Stomach smooth muscle (tissue), 2 donors: ENCODE measurements at regions not wholly inside any gene's neighbourhood (a gene's known extent, or its start where the extent isn't known, plus 50 kb on each side); places are given as distances from the start of the nearest gene placed in this dataset.

Source experiments
- H3K27ac ChIP-seq: one replicate; pipeline ENCODE4 v1.7.0; 2013; ENCODE audit warnings: mild to moderate bottlenecking, low read length, inconsistent platforms
- H3K27me3 ChIP-seq, 2 donors: one replicate each; pipeline ENCODE4 v1.7.0; 2013; ENCODE audit warnings: low read length in 2 of 2; ENCODE audit not compliant: insufficient read depth in 2 of 2, control insufficient read depth in 1 of 2
- H3K36me3 ChIP-seq, 2 donors: one replicate each; pipeline ENCODE4 v1.7.0; 2013; ENCODE audit warnings: low read length in 2 of 2; ENCODE audit not compliant: control insufficient read depth in 2 of 2, insufficient read depth in 2 of 2
- H3K4me1 ChIP-seq: one replicate; pipeline ENCODE4 v1.7.0; 2013; ENCODE audit warnings: low read length; ENCODE audit not compliant: control insufficient read depth, insufficient read depth
- H3K4me3 ChIP-seq, 2 donors: one replicate each; pipeline ENCODE4 v1.7.0; 2013; ENCODE audit warnings: low read length in 2 of 2
- H3K9ac ChIP-seq, 2 donors: one replicate each; pipeline ENCODE4 v1.7.0; 2013; ENCODE audit warnings: low read length in 2 of 2, mild to moderate bottlenecking in 1 of 2
- H3K9me3 ChIP-seq, 2 donors: one replicate each; pipeline ENCODE4 v1.7.0; 2013; ENCODE audit warnings: low read length in 2 of 2; ENCODE audit not compliant: control insufficient read depth in 2 of 2
- donor health status: healthy.
- donor health status: Pancreatic carcinoma.

DNA sequence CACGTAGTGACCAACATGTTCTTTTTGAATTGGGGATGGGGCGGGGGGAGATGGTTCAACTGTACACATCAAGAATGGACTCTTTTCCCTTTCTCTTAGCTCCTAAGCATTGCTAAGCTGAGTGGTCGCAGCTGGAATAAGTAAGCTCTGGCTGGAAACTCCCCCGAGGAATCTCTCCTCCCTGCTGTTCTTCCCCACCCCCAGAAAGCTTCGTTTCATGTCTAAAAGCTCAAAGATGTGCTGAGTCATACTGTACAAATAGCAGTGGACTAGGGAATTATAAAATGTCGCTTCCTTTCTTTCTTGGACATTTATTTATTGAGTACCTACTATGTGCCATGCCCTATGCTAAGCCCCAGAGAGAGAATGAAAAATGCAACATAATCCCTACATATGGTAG is 191.1 kb upstream of the ADO start:
- no peaks in the 10 kb centered on the region for H3K27me3 ChIP-seq
- H3K9me3 ChIP-seq = no peaks in the 10 kb centered on the region
- no peak overlapping the region for H3K4me3 ChIP-seq
- H3K9ac ChIP-seq = no peak overlapping the region
- no peaks in the 10 kb centered on the region for H3K4me1 ChIP-seq
- no peak overlapping the region for H3K27ac ChIP-seq
- H3K36me3 ChIP-seq = no peaks in the 10 kb centered on the region

DNA sequence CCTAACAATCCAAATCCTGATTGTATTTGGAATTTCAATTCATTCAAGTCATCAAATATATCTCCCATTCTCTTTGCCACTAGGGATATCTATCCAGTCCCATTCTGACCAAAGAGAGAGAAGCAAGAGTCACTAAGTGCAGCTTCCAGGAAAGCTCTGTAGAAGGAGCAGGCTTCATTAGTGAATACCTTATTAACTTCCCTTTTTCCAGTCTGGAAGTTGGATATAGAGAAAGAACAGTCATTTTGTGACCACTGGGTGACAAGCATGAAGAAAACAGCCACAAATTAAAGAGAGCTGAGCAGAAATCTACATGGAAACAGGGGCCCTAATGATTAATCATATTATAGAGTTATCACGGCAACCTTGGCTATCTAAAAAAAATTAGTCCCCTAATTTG is 190.7 kb upstream of the ADO start:
- no peak overlapping the region for H3K9ac ChIP-seq
- H3K4me1 ChIP-seq = no peaks in the 10 kb centered on the region
- H3K36me3 ChIP-seq = no peaks in the 10 kb centered on the region
- no peaks in the 10 kb centered on the region for H3K9me3 ChIP-seq
- no peak overlapping the region for H3K4me3 ChIP-seq
- no peak overlapping the region for H3K27ac ChIP-seq
- H3K27me3 ChIP-seq = no peaks in the 10 kb centered on the region

DNA sequence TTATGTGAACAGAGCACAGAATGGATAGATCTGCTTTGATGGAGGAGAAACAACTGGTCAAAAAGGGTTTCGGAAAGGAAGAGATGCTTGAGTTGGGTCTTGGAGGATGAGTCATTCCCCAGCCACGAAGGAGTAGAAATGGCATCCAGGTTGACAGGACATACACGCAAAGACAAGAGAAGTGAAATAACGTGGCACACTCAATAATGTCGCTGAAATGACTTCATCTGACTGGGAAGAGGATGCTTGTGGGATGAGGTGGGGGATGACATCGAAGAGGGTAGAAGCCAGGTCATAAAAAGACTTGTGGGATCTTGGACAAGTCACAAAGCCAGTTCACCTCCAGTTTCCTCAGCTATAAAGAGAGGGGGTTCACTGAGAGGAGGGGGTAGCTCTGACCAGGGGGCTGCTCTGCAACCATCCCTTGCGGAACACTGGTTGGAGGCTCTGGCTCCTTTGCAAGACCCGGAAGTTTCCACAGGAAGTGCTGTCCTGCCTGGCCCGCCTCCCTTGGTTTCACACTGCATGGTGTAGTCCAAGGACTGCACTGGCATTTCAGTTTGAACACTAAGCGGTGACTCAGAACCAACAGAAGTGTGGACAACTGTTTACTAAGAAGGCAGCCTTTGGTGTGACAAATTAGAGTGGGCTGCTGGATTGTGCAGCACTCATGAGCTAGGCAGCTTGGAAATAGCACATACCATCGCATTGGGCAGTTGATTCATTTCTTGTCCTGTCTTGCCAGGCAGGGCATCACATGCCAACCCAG is 189.9 kb upstream of the ADO start:
- H3K4me1 ChIP-seq = no peaks in the 10 kb centered on the region
- H3K9me3 ChIP-seq = no peaks in the 10 kb centered on the region
- no peaks in the 10 kb centered on the region for H3K27me3 ChIP-seq
- no peak overlapping the region for H3K4me3 ChIP-seq
- H3K9ac ChIP-seq = no peak overlapping the region
- no peaks in the 10 kb centered on the region for H3K36me3 ChIP-seq
- no peak overlapping the region for H3K27ac ChIP-seq

DNA sequence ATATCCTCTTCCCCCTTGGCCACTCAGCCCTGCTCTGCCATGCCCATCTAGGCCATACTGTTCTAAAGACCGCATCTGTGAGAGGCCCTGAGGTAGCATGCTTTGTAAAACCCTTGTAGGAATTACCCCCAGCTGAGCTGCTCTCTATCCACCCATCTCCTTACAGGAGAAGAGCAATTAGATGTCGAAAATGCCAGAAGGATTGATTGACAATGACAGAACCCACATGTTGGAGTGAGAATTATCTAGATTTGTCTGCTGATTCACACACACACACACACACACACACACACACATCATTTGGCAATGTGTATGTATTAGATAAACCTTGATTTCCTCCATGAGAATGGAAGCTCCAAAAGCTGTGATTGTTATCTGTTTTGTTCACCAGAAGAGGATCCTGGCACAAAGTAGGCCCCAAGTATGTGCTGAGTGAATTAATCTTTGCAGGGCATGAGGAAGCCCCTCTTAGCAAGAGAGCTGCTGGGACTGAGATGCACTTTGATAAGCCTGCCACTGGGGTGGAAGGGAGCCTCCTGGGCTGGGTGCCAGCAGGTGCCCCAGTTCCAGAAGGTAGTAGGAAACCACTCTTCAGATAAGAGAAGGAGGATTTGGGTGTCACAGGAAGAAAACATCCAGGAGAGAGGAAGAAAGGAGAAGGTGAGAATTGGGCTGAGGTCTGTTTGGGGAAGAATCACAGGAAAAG is 187.5 kb upstream of the ADO start:
- no peak overlapping the region for H3K4me3 ChIP-seq
- H3K36me3 ChIP-seq = no peaks in the 10 kb centered on the region
- H3K9ac ChIP-seq = no peak overlapping the region
- H3K9me3 ChIP-seq = no peaks in the 10 kb centered on the region
- H3K27me3 ChIP-seq = no peaks in the 10 kb centered on the region
- no peak overlapping the region for H3K27ac ChIP-seq
- H3K4me1 ChIP-seq = no peaks in the 10 kb centered on the region

- Histone ChIP-seq H3K27me3 (no peaks in the 10 kb centered on the region), H3K9ac (no peak overlapping the region), H3K4me3 (no peak overlapping the region), H3K4me1 (no peaks in the 10 kb centered on the region), H3K36me3 (no peaks in the 10 kb centered on the region), H3K9me3 (no peaks in the 10 kb centered on the region), H3K27ac (no peak overlapping the region)
Measured at GRCh38 chr10:62617652-62618051, 186.9 kb upstream of the ADO start.

DNA sequence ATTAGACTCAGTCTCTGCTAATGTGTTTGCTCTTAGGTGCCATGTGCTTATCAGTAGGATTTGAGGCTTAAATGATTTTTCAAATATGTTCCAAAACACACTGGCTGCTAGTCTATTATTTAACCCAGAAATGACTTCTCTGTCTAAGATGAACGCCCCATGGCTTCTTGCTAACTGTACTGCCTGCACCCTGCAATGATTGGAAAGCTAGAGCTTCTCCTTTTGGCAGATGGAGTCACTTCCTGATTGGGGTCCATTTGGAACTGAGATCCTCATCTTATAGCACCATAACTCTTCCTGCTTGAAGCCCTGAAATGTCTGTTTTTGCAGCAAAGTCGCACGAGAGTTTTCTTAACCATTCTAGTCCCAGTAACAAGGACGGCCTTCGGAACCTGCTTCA is 186.5 kb upstream of the ADO start:
- H3K27ac ChIP-seq = no peak overlapping the region
- no peak overlapping the region for H3K9ac ChIP-seq
- H3K9me3 ChIP-seq = no peaks in the 10 kb centered on the region
- no peak overlapping the region for H3K4me3 ChIP-seq
- no peaks in the 10 kb centered on the region for H3K27me3 ChIP-seq
- H3K4me1 ChIP-seq = no peaks in the 10 kb centered on the region
- no peaks in the 10 kb centered on the region for H3K36me3 ChIP-seq

DNA sequence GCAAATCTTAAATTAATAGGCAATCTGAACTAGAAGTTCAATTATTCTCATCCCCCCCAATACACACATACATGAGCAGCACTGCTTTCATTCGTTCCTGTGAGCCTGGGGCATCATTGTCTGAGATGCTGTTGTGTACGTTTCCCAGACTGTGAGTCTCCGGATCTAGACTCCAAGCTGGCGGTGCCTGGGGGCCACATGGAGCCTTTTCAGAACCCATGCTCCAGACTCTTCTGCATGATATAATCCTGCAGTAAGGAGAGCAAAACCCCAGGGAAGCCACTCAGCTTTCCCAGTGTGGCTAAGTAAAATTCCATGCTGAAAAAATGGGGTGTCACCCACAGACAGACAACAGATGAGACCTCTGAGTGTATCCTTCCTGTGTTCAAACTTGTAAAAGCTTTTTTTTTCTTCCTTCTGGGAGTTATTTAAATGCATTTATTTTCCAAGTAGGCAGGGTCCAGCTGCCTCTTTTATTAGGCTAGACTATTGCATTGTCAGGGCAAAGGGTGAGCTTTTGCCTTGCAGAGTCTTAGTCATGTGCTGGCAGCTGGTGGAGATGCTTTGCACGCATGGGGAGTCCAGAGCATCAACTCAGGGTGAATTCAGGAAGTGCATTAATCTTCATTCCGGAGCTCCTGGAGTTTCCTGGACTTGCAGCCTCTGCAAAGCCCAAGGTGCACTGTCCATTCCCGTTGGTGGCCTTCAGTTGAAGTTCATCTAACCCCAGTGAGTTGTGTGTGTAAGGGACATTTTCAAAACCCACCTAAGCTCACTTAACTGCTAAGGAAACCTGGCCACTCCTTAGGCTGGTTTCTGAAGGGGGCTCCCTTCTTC is 185.7 kb upstream of the ADO start:
- no peak overlapping the region for H3K4me3 ChIP-seq
- H3K4me1 ChIP-seq = no peaks in the 10 kb centered on the region
- H3K27me3 ChIP-seq = no peaks in the 10 kb centered on the region
- H3K36me3 ChIP-seq = no peaks in the 10 kb centered on the region
- no peak overlapping the region for H3K27ac ChIP-seq
- H3K9me3 ChIP-seq = no peaks in the 10 kb centered on the region
- no peak overlapping the region for H3K9ac ChIP-seq

DNA sequence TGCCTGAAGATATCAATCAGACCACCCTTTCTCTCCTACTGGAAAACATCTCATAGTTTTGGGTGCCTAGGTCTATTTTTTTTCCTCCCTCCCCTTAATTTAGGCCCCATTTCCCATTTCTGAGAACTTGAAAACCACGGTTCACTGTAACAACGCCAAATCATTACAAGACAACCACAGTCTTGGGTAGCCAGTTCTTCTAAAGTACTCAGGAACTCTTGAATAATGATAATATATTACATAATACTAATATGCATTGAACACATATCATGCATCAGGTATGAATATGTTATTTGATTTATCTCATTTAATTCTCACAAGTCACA is 185.1 kb upstream of the ADO start:
- H3K4me1 ChIP-seq = no peaks in the 10 kb centered on the region
- H3K9me3 ChIP-seq = no peaks in the 10 kb centered on the region
- H3K36me3 ChIP-seq = no peaks in the 10 kb centered on the region
- H3K27me3 ChIP-seq = no peaks in the 10 kb centered on the region
- H3K4me3 ChIP-seq = no peak overlapping the region
- H3K9ac ChIP-seq = no peak overlapping the region
- no peak overlapping the region for H3K27ac ChIP-seq

DNA sequence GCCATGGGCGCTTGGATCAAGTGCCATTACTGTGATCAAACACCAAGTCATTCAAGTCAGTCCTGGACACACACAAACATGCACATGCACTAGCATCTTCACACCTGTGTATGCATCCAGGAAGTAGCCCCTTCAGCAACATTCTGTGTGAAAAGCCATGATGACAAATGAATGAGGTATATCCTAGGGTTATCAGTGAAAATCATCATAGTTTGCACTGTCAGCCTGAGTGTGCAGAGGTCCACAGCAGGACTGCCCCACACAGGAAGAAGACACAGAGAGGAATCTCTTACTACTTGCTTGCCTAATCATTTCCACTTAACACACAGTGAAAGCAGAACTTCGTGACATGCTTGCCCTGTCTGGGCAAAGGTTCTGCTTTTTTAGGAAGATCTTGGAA is 184.0 kb upstream of the ADO start:
- Histone ChIP-seq H3K9me3 (no peaks in the 10 kb centered on the region), H3K27ac (no peak overlapping the region)

GRCh38 chr10:62623223-62623622 is 181.3 kb upstream of the ADO start:
- Histone ChIP-seq H3K9me3 (no peaks in the 10 kb centered on the region), H3K27ac (no peak overlapping the region), H3K9ac (no peak overlapping the region), H3K27me3 (no peaks in the 10 kb centered on the region), H3K4me3 (no peak overlapping the region), H3K36me3 (no peaks in the 10 kb centered on the region), H3K4me1 (no peaks in the 10 kb centered on the region)

More for the DNA sequence above, 184.0 kb upstream of the ADO start:
- no peaks in the 10 kb centered on the region for H3K4me1 ChIP-seq
- H3K36me3 ChIP-seq = no peaks in the 10 kb centered on the region
- H3K9ac ChIP-seq = no peak overlapping the region
- no peak overlapping the region for H3K4me3 ChIP-seq
- H3K27me3 ChIP-seq = no peaks in the 10 kb centered on the region
